ENCODE measurements at regions not wholly inside any gene's neighbourhood (a gene's known extent, or its start where the extent isn't known, plus 50 kb on each side); places are given as distances from the start of the nearest gene placed in this dataset.
A peak's percentile ranks its signal among the peaks of the same experiment; 100 is the strongest.
"Not testable (repeated sequence)": the region's sequence is repeated elsewhere in the genome, so short reads cannot be mapped to it uniquely, and the experiment has no call there.

- no peak for DNase-seq (ENCODE audit: low read depth)
- no peak for TF ChIP-seq CTCF (IDR thresholded peaks at IDR 0.05; ENCODE audit: low read length, missing control alignments)
- no peak overlapping the region for H3K4me3 ChIP-seq (replicated peaks; ENCODE audit: low read depth, low read length)
Measured at GRCh38 chrX:63424063-63424462, 72.9 kb upstream of the SPIN4 start.

- no peak for DNase-seq (ENCODE audit: low read depth)
- H3K4me3 ChIP-seq (replicated peaks; ENCODE audit: low read depth, low read length) = no peak overlapping the region
- peak; percentile 13 for TF ChIP-seq CTCF (IDR thresholded peaks at IDR 0.05; ENCODE audit: low read length, missing control alignments)
Measured at GRCh38 chrX:63421411-63421810, 70.3 kb upstream of the SPIN4 start.

GRCh38 chrX:63418211-63418610 is 67.1 kb upstream of the SPIN4 start:
- no peak overlapping the region for H3K4me3 ChIP-seq (replicated peaks; ENCODE audit: low read depth, low read length)
- DNase-seq (ENCODE audit: low read depth) = no peak
- no peak for TF ChIP-seq CTCF (IDR thresholded peaks at IDR 0.05; ENCODE audit: low read length, missing control alignments)

- H3K4me3 ChIP-seq (replicated peaks; ENCODE audit: low read depth, low read length) = no peak overlapping the region
- DNase-seq (ENCODE audit: low read depth) = no peak
- TF ChIP-seq CTCF (IDR thresholded peaks at IDR 0.05; ENCODE audit: low read length, missing control alignments) = no peak
Measured at GRCh38 chrX:63417649-63418048, 66.5 kb upstream of the SPIN4 start.

GRCh38 chrX:63409934-63410333 is 58.8 kb upstream of the SPIN4 start:
- H3K4me3 ChIP-seq (replicated peaks; ENCODE audit: low read depth, low read length); DNase-seq (ENCODE audit: low read depth): not testable (repeated sequence)

GRCh38 chrX:63408050-63408449 is 56.9 kb upstream of the SPIN4 start:
- no peak overlapping the region for H3K4me3 ChIP-seq (replicated peaks; ENCODE audit: low read depth, low read length)
- TF ChIP-seq CTCF (IDR thresholded peaks at IDR 0.05; ENCODE audit: low read length, missing control alignments) = no peak

GRCh38 chrX:63404332-63404731 is 53.2 kb upstream of the SPIN4 start:
- no peak for TF ChIP-seq CTCF (IDR thresholded peaks at IDR 0.05; ENCODE audit: low read length, missing control alignments)
- DNase-seq (ENCODE audit: low read depth) = no peak
- no peak overlapping the region for H3K4me3 ChIP-seq (replicated peaks; ENCODE audit: low read depth, low read length)

More at GRCh38 chrX:63408050-63408449, 56.9 kb upstream of the SPIN4 start:
- DNase-seq (ENCODE audit: low read depth) = no peak

GRCh38 chrX:63402106-63402505 is 51.0 kb upstream of the SPIN4 start:
- TF ChIP-seq CTCF (IDR thresholded peaks at IDR 0.05; ENCODE audit: low read length, missing control alignments) = no peak
- DNase-seq (ENCODE audit: low read depth) = no peak
- H3K4me3 ChIP-seq (replicated peaks; ENCODE audit: low read depth, low read length) = no peak overlapping the region

Data from fibroblast of pulmonary artery (primary cell).